ENCODE measurements at regions not wholly inside any gene's neighbourhood (a gene's known extent, or its start where the extent isn't known, plus 50 kb on each side); places are given as distances from the start of the nearest gene placed in this dataset.

DNA sequence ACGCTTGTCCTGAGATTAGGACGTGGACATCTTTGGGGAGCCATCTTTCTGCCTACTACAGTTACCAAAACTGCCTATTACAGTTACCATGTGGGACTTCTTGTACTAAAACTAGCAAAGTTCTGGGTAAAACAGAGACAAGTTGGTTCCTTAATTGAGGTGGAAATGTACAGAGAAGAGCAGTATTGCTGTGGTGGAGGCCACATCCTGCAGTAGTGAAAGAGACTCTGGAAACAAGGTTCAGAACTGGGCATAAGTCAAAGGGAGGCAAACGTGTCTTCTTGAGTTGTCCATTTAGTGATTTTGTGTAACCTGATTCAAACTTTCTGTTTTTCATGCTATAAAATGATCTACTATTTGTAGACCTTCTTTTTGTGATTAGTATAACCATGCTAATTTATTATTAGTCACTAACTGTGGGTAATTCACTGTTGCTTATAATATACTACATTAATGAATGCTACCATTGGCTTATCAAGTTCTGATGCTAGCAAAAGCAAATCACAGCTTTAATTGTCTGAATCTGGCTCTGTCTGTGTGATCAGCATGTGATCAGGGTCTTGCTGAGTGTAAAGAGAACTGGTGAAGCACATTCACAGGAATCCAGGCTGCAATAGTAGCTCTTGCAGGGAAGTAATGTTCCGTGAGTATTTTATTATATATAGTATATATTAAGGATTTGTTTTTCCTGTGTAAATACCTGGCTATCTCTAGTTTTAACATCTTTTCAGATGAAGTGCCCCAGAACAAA, 207.9 kb upstream of the GAP43 start:
- no peaks in the 10 kb centered on the region for H3K4me1 ChIP-seq (ENCODE audit: low read depth)
- TF ChIP-seq, protein P1, sequence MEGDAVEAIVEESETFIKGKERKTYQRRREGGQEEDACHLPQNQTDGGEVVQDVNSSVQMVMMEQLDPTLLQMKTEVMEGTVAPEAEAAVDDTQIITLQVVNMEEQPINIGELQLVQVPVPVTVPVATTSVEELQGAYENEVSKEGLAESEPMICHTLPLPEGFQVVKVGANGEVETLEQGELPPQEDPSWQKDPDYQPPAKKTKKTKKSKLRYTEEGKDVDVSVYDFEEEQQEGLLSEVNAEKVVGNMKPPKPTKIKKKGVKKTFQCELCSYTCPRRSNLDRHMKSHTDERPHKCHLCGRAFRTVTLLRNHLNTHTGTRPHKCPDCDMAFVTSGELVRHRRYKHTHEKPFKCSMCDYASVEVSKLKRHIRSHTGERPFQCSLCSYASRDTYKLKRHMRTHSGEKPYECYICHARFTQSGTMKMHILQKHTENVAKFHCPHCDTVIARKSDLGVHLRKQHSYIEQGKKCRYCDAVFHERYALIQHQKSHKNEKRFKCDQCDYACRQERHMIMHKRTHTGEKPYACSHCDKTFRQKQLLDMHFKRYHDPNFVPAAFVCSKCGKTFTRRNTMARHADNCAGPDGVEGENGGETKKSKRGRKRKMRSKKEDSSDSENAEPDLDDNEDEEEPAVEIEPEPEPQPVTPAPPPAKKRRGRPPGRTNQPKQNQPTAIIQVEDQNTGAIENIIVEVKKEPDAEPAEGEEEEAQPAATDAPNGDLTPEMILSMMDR (IDR thresholded peaks at IDR 0.05), result no peak
- no peaks in the 10 kb centered on the region for H3K9me3 ChIP-seq
- intact Hi-C loops (cut with DNase I, micrococcal nuclease), result no loop called here
- no peaks in the 10 kb centered on the region for H3K36me3 ChIP-seq (ENCODE audit: low read depth)
- DNase-seq (no peak), ATAC-seq (no peak)
- no peak overlapping the region for H3K4me3 ChIP-seq

GRCh38 chr3:115418583-115418982, 204.7 kb upstream of the GAP43 start:
- H3K9me3 ChIP-seq, result no peaks in the 10 kb centered on the region
- ATAC-seq (no peak), DNase-seq (no peak)
- H3K4me1 ChIP-seq (ENCODE audit: low read depth), result no peaks in the 10 kb centered on the region
- no peaks in the 10 kb centered on the region for H3K36me3 ChIP-seq (ENCODE audit: low read depth)
- TF ChIP-seq, protein P1 (IDR thresholded peaks at IDR 0.05), result no peak
- intact Hi-C loops (cut with DNase I, micrococcal nuclease), result no loop called here
- no peak overlapping the region for H3K4me3 ChIP-seq

- TF ChIP-seq, protein P1 (IDR thresholded peaks at IDR 0.05), result no peak
- no peak for ATAC-seq
- H3K9me3 ChIP-seq, result no peaks in the 10 kb centered on the region
- H3K4me3 ChIP-seq, result no peak overlapping the region
- intact Hi-C loops (cut with DNase I, micrococcal nuclease), result no loop called here
- DNase-seq, result no peak
- H3K36me3 ChIP-seq (ENCODE audit: low read depth), result no peaks in the 10 kb centered on the region
- no peaks in the 10 kb centered on the region for H3K4me1 ChIP-seq (ENCODE audit: low read depth)
Measured at GRCh38 chr3:115420086-115420485, 203.2 kb upstream of the GAP43 start.

- ATAC-seq, result no peak
- no peak for DNase-seq
- H3K4me1 ChIP-seq (ENCODE audit: low read depth), result no peaks in the 10 kb centered on the region
- no peaks in the 10 kb centered on the region for H3K36me3 ChIP-seq (ENCODE audit: low read depth)
- TF ChIP-seq, protein P1 (IDR thresholded peaks at IDR 0.05), result no peak
- intact Hi-C loops (cut with DNase I, micrococcal nuclease), result no loop called here
- no peaks in the 10 kb centered on the region for H3K9me3 ChIP-seq
- H3K4me3 ChIP-seq, result no peak overlapping the region
Measured at GRCh38 chr3:115423170-115423569, 200.1 kb upstream of the GAP43 start.

DNA sequence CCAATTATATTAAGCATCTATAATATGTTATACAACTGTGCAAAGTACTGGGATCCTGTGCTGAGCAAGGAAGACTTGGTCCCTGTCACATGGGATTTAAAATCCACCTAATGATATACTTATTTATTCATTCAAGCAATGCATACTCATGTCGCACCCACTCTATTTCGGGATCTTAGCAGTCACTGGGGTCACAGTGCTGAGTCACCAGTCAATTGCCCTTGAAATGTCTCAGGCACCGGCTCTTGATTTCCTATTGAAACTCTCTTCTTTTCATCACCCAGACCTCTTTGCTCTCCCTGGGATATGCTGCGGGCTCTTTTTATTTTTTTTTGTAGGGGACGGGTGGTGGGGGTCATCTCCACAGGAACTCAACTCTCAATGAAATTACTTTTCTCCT, 194.5 kb upstream of the GAP43 start:
- DNase-seq (no peak), ATAC-seq (no peak)
- TF ChIP-seq, protein P1 (IDR thresholded peaks at IDR 0.05), result no peak
- H3K36me3 ChIP-seq (ENCODE audit: low read depth), result no peaks in the 10 kb centered on the region
- no peak overlapping the region for H3K4me3 ChIP-seq
- no peaks in the 10 kb centered on the region for H3K4me1 ChIP-seq (ENCODE audit: low read depth)
- no peaks in the 10 kb centered on the region for H3K9me3 ChIP-seq
- intact Hi-C loops (cut with DNase I, micrococcal nuclease), result no loop called here

Measured in mucosa of descending colon (tissue), 3 donors.